ENCODE measurements at regions not wholly inside any gene's neighbourhood (a gene's known extent, or its start where the extent isn't known, plus 50 kb on each side); places are given as distances from the start of the nearest gene placed in this dataset.

DNA sequence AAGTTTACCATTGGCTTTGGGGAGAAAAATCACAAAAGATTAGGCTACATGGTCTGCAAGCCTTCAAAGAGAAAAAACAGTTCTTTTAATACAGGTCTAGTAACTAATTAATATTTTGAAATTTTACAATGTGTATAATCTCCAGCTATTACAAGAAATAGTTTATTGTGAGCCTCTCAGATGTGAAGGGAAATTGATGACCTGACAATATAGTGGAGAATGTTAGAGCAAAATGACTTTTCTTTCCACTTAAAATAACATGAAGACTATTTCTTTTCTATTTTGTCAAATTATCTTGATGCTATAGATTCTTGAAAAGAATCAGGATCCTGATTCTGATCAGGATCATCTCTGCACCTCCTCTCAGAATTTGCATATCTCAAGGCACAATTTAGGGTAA is 362.3 kb downstream of the PMP22 start:
- TF ChIP-seq, protein P1, sequence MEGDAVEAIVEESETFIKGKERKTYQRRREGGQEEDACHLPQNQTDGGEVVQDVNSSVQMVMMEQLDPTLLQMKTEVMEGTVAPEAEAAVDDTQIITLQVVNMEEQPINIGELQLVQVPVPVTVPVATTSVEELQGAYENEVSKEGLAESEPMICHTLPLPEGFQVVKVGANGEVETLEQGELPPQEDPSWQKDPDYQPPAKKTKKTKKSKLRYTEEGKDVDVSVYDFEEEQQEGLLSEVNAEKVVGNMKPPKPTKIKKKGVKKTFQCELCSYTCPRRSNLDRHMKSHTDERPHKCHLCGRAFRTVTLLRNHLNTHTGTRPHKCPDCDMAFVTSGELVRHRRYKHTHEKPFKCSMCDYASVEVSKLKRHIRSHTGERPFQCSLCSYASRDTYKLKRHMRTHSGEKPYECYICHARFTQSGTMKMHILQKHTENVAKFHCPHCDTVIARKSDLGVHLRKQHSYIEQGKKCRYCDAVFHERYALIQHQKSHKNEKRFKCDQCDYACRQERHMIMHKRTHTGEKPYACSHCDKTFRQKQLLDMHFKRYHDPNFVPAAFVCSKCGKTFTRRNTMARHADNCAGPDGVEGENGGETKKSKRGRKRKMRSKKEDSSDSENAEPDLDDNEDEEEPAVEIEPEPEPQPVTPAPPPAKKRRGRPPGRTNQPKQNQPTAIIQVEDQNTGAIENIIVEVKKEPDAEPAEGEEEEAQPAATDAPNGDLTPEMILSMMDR (IDR thresholded peaks at IDR 0.05; ENCODE audit: low read length): no peak
- TF ChIP-seq EZH2 (optimal IDR thresholded peaks at IDR 0.05; ENCODE audit: low read depth, low read length) (no peak), EZH2phosphoT487 (IDR thresholded peaks at IDR 0.05; ENCODE audit: low read length) (no peak)
